NCI-H69 (cell line): ENCODE measurements at regions not wholly inside any gene's neighbourhood (a gene's known extent, or its start where the extent isn't known, plus 50 kb on each side); places are given as distances from the start of the nearest gene placed in this dataset.

Experiments
- DNase-seq: peaks from one replicate; lab custom pipeline; 2025; lab: John Stamatoyannopoulos, UW

DNA sequence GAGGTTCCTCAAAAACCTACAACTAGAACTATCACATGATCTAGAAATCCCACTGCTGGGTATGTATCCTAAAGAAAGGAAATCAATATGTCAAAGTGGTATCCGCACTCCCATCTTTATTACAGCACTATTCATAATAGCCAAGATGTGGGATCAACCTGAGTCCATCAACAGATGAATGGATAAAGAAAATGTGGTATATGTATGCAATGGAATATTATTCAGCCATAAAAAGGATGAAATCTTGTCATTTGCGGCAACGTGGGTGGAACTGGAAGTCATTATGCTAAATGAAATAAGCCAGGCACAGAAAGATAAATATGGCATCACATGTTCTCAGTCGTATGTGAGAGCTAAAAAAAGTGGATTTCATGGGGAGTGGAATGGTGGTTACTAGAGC is 77.5 kb upstream of the DIO3 start:
- DNase-seq = no peak

DNA sequence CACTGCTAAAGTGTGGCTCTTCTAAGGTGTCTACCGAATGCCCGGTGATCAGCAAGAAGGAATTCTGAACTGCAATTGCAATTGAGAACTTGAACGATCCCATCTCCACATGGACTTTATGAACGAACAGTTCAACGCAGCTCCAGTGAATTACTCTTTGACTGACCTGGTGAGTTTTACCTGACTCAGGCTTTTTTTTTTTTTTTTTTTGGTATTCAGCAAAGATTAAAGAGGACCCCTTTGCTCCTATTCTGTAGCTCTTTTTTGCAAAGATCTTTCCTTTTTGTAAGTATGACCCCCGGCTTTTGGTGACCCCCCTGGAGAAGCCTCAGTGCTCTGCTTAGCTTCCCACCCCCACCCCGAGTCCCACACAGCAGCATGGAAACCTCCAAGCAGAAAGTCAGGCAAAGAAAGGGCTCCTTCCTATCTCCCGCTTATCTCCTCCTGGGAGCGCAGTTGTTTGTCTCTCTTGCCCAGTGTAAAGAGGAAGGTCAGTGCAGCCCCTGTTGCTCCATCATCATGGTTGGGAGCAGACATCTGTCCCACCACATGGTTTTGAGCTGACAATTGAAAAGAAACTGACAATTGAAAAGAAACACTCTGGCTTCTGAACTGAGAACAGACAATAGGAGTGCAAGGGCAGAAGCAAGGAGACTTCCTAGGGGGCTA is 72.1 kb upstream of the DIO3 start:
- DNase-seq = no peak

DNA sequence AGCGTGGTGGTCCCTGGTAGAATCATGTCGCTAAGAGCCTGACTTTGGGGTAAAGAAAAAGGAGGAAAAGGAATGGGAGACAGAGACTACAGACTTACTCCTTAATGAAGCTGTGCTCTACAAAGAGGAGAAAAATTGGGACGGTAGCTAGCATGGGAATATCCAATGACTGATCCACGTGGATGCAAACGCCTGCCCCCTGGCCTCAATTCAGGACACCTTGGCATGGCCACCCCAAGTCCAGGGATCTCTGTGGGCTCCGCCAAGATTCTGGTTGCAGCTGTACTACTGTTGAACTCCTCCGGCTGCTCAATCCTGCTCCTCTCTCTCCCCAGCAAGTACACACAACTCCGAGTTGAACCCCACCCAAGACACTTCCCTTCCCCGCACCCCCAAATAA is 70.5 kb upstream of the DIO3 start:
- DNase-seq = no peak

DNA sequence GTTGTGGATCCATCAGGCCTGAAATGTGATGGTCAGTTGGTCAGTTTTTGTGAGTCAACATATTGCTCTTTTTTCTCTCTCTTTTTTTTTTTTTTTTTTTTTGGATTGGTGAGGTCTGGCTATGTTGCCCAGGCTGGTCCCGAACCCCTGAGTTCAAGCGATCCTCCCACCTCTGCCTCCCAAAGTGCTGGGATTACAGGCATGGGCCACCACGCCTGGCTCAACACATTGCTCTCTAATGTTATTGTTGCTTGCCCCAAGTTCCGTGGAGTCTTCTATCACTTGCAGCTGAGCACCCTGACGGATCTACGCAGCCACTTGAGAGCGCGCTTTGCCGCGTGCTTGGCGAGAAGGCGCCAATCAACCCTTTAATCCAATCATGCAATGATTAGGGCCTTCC is 69.5 kb upstream of the DIO3 start:
- no peak for DNase-seq

DNA sequence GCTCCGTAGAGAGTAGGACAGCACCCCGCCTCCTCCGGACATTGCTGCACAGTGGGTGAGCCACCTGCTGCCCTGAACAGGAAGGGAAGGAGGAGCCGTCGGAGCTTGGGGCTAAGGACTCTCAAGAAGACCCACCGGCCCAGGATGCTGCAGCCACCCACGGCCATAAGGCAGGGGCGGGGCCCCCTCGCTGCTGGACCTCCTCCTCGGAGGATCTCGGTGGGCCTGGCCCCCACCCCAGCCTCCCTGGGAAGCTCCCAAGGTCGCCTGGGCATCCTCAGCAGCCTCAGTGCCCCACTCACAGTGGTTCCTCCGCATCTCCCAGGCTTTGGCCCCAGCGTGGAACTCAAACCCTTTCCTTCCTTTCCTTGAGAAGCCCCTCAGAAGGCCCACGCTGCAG is 68.6 kb upstream of the DIO3 start:
- DNase-seq = no peak

DNA sequence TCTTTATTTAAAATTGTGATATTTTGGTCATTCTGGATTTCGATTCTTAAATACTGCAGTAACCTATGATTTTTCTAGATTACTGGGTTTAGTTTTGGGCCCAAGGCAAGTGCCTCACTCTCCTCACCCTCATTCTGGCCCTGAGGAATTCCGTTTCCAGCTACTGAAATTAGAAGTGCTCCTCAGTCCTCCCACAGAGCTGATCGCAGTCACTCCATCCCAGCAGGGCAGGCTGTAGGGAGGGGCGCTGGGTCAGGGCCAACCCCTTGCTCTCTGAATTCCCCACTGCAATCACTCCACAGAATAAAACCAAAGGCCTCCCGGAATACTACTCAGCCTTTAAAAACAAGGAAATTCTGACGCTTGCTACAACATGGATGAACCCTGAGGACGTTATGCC is 66.5 kb upstream of the DIO3 start:
- no peak for DNase-seq

DNA sequence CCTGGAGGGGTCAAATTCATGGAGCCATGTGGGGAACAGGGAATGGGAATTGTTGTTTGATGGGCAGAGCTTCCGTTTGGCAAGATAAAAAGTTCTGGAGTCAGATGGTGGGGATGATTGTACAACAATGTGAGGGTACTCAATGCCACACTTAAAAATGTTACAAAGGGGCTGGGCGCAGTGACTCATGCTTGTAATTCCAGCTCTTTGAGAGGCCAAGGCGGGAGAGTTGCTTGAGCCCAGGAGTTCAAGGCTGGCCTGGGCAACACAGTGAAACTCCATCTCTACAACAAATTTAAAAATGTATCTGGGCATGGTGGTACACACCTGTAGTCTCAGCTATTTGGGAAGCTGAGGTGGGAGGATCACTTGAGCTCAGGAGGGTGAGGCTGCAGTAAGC is 66.0 kb upstream of the DIO3 start:
- no peak for DNase-seq

DNA sequence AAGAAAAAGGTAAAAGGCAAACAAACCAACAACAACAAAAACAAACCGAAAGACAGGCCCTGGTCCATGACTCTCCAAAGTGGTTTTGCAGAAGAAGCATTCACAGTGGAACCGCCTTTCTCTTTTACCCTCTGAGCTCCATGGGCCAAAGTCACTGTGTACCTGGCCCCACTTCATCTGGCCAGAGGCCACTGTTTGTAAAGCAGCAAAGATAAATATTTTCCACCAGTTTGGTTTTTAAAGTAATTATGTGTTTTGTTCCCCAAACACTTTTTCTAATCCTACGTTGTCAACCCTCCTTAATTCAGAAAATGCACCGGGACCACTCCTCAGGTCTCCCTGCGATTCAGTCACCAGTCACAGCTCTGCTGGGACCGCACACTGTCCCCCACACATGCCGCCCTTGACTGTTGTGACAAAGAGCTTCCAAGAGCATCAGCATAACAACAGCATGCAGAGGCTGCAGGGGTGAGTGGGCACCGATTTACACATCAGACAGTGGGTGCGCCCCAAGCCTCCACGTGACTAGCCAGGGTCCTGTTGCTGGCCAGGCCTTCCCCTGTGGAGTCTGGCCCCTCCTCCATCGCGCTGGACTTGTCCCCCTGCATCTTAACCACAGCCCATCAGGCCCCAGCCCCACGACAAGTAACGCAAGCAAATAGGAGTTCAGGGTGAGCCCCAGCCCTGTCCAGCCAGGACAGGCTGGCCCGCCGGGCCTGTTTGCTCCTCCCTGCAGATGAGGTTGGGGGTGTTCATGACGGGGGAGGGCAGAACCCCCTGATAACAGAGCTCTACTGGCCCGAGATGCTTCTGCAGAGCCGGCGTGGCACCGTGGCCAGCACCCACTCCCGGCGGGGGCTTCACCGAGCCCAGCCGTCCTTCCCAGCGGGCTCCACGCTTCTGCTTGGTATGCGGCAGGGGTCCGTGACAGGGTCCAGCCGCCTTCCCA is 65.2 kb upstream of the DIO3 start:
- no peak for DNase-seq

DNA sequence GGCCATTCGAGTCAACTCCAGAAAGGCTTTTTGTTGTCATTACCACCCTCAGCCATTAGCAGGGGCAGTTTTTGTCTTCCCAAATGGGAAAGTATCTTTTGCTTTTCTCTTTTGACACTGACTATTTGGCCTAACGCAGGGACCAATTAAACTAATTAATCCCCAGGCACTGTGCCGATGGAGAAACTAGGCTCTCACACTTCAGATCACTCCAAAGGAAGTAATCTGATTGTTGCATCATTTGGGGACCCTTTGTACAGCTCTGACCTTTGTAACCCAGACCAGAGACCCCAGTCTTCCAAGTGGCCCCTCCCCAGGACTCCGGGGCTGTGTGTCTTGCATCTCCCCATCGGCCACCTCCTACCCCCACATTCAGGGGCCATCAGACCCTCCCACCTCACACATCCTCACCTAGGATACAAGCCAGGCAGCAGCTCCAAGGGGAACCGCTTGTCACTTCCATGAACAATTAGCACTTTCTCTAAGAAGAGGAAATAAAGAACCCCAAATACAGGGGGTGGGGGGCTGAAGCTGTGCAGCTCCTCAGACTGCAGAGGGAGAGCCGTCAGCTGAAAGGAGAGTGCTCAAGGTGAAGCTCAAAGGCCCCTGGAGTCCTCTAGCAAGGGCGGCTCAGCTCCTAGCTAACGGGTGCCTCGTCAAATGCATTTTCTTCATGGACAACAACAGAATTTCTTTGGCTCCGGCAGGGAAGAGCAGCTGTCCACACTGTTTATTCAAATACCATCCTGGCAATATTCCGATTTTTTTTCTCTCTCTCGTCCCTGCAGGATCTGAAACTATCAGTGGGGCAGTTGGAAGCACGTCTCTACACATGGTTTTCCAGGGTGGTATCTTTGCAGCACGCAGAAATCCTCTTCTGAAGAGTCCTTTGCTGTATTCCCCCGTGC is 64.3 kb upstream of the DIO3 start:
- no peak for DNase-seq

DNA sequence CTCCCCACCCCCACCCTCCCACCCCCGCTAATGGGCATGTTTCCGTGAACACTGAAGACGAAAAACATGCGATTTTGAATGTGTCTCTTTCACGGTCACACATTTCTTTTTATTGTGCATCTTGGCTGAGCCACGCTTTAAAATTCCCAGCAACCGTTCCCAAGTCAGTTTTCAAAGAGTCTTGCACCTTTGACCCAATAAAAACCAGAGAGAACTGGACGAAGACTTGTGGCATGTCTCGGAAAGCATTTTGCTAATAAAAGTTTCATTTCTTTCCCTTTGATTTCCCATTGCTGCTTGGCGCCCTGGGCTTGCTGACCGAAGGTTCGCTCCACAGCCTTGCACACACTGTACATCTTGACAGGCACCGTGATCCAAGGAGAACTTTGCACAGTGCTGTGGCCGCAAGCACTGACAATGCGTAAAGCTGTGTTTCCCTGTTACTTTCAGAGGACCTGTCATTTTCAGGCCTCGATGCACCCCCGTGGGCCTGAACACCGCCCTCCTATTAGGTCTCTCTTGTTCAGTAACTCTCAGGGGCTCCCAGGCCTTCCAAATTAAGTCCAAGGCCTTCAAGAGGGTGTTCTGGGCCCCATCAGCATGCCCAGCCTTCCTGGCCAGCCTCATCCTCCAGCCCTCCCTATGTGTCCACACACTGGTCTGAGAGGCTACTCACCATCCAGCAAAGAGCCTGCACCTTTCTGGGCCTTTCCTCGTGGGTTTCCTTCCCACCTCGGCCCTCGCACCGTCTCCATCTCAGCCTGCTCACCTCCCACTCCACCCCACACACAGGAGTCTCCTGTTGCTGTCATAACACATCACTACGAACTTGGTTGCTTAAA is 63.4 kb upstream of the DIO3 start:
- no peak for DNase-seq

DNA sequence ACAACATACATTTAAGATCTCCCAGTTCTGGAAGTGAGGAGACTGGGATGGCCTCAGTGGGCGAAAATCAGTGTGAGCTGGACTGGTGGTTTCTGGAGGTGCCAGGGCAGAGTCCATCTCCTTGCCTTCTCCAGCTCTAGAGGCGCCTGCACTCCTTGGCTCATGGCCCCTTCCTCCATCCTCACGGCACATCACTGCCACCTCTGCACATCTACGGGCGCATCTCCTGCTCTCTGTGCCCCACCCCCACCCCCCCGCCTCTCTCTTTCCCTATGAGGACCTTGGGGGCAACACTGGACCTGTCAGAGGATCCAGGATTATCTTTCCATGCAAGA is 62.8 kb upstream of the DIO3 start:
- DNase-seq = no peak

DNA sequence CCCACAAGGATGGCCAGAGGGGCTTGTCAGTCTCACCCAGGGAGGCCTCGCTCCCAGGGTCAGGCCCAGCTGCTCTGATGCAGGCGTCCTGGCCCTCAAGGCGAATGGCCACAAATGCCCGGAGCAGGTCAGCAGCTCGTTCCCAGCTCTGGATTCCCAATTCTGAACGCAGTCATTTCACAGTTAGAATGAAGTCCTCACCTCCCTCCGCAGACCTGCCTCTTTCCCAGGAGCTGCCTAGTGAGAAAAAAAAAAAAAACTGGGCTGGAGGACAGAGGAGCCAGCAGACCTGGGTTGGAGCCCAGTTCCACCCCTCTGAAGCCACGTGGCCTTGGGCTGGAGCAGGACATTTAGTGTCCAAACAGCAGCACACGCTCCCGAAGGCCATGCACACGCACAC is 62.2 kb upstream of the DIO3 start:
- no peak for DNase-seq

DNA sequence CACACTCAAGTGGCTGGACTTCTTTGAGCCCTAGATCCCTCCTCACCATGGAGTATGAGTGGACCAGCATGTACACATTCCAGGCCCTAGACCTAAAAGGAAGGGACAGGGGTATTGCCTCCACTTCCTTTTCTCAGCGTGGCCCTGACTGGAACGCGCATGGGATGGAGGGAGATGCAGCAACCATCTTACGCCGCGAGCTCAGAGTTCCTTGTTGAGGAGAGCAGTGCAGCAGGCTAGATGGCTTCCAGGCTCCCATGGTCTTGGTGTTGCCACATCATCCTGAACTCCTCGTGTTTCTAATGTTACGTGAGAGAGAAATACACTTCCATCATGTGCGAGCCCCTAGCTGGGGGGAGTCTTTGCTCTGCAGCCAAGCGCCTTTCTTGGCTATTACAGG is 61.8 kb upstream of the DIO3 start:
- no peak for DNase-seq

DNA sequence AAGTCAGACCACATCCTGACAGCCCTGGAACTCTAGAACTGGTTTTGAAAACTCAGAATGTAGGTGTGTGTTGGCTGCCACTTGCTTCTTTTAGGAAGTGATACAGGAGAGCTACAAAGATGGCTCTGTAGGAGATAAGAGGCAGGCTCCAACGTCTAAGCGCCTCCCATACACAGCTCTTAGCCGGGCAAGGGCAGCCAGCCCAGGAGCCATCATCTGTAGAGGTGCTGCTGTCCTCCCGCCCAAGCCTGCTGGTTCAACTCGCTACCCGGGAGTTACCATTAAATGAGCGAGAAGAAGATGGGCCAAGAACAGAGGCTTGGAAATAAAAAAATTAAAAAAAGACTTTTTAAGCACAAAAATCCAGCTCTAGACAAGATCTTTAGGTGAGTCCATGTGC is 61.2 kb upstream of the DIO3 start:
- no peak for DNase-seq

DNA sequence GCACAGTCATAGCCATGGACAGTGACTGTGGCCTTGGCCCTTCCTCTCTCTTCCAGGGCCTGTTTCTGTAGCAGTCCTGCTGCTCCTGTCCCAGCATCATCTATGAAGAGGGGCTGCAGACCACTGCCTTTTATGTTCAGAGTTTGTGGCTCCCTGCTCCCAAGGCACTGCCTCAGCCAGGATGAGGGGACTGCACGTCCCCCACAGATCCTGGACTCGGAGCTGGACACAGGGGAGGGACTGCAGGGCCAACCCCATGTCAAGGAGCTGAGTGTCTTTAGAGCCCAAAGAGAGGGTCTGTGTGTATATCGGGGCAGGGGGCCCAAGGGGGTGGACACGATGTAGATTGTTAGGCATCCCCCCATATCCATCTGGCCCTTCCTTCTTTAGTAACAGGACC is 60.6 kb upstream of the DIO3 start:
- DNase-seq = no peak

DNA sequence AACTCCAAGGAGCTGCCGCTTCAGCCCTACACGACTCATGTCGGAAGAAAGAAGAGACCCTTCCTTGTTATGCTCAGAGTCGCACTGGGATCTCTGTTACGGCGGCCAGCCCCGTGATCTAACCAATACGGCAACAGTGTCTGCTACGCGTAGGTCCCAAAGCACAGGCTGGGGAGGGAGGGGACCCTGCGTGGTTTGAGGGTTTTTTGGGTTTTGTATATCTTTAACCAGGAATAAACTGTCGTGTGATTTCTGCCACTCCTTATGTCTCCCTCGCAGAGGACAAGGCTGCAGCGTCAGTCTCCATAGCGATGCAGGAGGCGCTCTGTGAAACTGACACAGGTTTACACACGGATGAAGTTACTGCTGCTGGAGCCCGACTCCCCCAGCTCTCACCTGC is 60.0 kb upstream of the DIO3 start:
- no peak for DNase-seq

DNA sequence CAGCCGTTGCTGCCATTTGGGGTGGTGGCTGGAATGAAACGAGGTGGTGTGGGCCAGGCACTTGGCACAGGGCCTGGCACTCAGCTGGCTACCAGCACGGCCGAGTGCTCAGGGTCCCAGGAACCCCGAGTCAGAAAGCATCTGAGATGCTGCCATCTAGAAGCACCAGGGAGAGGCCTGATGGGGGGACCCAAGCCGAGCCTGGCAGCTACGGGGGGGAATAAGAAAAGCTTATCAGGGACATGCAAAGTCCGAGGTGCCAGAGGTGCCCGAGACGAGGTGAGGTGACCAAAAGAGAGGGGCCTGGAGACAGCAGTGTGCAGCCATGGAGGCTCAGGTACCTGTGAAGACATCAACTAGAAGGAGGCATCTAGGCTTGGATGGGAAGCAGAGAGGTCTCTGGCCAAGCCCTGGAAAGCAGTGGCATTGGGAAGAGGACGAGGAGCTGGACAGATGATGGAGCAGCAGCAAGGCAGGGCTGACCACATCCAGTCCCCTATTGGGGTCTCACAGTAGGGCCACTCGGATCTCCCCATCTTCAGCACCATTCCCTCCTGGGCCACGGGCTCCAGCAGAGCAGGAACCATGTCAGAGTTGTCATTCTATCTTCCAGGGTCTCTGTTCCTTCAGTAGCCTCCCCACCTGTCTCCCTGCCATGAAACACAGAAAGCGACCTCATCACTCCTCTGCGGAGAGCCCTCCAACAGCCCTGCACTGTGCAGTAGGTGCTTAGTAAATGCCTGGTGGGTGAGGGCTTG is 59.3 kb upstream of the DIO3 start:
- no peak for DNase-seq

DNA sequence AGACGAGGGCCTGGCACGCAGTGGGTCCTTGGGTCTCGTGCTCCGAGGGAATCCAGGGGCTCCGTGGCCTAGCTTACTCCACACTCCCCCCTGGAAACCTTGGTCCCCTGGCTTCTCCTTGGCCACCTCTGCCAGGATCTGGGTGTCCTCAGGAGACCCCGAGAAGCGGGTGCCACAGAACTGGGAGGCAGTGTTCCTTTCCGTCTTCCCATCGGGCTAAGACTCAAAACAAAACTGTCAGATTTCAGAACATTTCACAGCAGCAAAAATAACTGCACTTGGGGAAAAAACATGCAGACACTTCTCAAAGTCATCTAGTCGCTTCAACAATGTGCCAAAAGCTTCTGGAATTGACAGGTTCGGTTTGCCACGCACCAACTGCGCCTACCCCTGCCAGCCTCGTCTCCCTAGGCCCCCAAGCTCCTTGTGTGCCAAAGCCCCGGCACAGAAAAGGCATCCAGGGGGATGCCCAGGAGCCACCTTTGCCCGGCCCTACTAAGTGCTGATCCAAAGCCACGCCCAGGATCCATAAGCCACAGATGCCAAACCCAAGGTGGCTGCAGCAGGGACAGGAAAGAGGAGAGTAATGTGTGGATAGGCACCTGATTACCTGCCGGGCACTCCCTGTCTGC is 58.4 kb upstream of the DIO3 start:
- no peak for DNase-seq

DNA sequence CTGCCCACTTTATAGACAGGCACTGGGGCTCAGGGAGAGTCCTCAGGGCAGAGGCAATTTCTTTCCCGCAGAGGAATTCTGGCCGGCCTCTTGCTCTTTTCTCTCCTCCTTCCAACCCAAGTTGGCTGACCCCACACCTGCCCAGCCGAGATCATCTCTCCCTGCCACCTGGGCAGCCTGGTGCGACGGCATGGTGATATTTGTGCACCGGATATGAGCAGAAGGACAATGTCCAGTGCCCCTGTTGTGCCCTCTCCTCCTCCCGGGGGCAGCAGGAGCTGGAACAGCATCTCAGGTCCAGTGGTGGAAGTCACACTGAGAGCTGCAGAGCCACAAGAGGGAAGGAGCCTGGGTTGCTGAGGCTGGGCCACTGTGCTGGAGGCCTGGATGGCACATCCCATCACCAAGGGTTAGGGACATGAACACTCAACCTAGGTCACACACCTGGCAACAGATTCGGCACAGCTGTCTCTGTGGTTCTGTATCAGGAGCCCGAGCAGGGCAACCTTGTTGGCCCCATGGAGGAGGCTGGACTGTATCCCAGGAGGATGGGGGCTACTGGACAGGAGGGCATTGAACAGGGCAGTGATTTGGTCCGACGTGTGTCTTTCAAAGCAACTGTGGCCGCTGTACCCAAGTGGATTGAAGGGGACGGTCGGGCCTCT is 57.7 kb upstream of the DIO3 start:
- no peak for DNase-seq
